Nephron progenitor cell (in vitro differentiated cells): ENCODE measurements at regions not wholly inside any gene's neighbourhood (a gene's known extent, or its start where the extent isn't known, plus 50 kb on each side); places are given as distances from the start of the nearest gene placed in this dataset.

Experiments used
- DNase-seq: peaks from one replicate; pipeline ENCODE4 v3.0.0; 2021
- H3K27ac Mint-ChIP-seq: 2 replicates; pipeline ENCODE4 v1.8.0; 2021; ENCODE audit warnings: mild to moderate bottlenecking, moderate library complexity, mixed read lengths
- H3K27me3 Mint-ChIP-seq: 2 replicates; pipeline ENCODE4 v1.8.0; 2021; ENCODE audit warnings: mild to moderate bottlenecking, low read depth, mixed read lengths; ENCODE audit not compliant: poor library complexity
- H3K36me3 Mint-ChIP-seq: 2 replicates; pipeline ENCODE4 v1.8.0; 2021; ENCODE audit warnings: low read depth, mixed read lengths
- H3K4me1 Mint-ChIP-seq: 2 replicates; pipeline ENCODE4 v1.8.0; 2021; ENCODE audit warnings: mixed read lengths
- H3K4me3 Mint-ChIP-seq: 2 replicates; pipeline ENCODE4 v1.8.0; 2021; ENCODE audit warnings: mild to moderate bottlenecking, moderate library complexity, mixed read lengths
- H3K9me3 Mint-ChIP-seq: 2 replicates; pipeline ENCODE4 v1.8.0; 2021; ENCODE audit warnings: mild to moderate bottlenecking, moderate library complexity, mixed read lengths
- CTCF ChIP-seq: fragments of 200-600 bp; sonication (generic); IDR thresholded peaks from 2 replicates; pipeline ENCODE4 v1.5.0; 2021; ENCODE audit warnings: antibody characterized with exemption

- Mint-ChIP-seq H3K27ac (peak overlapping the region; percentile 60), H3K9me3 (no peaks in the 10 kb centered on the region), H3K27me3 (peaks cover 3% of the 10 kb centered on the region), H3K4me1 (peaks cover 6% of the 10 kb centered on the region), H3K4me3 (no peak overlapping the region), H3K36me3 (no peaks in the 10 kb centered on the region)
- no peak for DNase-seq
- no peak for TF ChIP-seq CTCF
Observed at GRCh38 chr2:184004289-184004947, 593.9 kb upstream of the ZNF804A start.

GRCh38 chr2:184004948-184005672, 593.2 kb upstream of the ZNF804A start:
- Mint-ChIP-seq H3K27ac (no peak overlapping the region), H3K9me3 (no peaks in the 10 kb centered on the region), H3K27me3 (peaks cover 3% of the 10 kb centered on the region), H3K4me1 (peaks cover 6% of the 10 kb centered on the region), H3K4me3 (no peak overlapping the region), H3K36me3 (no peaks in the 10 kb centered on the region)
- DNase-seq, result no peak
- TF ChIP-seq CTCF, result no peak

GRCh38 chr2:184006998-184007397, 591.3 kb upstream of the ZNF804A start:
- Mint-ChIP-seq H3K36me3 (no peaks in the 10 kb centered on the region), H3K27ac (no peak overlapping the region), H3K9me3 (no peaks in the 10 kb centered on the region), H3K27me3 (peaks cover 3% of the 10 kb centered on the region), H3K4me3 (no peak overlapping the region), H3K4me1 (peaks cover 6% of the 10 kb centered on the region)
- no peak for TF ChIP-seq CTCF
- DNase-seq, result no peak

- TF ChIP-seq CTCF, result no peak
- H3K27me3 Mint-ChIP-seq, result no peaks in the 10 kb centered on the region
- no peaks in the 10 kb centered on the region for H3K9me3 Mint-ChIP-seq
- DNase-seq, result no peak
- no peak overlapping the region for H3K4me3 Mint-ChIP-seq
- no peak overlapping the region for H3K27ac Mint-ChIP-seq
- no peaks in the 10 kb centered on the region for H3K36me3 Mint-ChIP-seq
- peaks cover 6% of the 10 kb centered on the region for H3K4me1 Mint-ChIP-seq
Observed at GRCh38 chr2:184026961-184027360, 571.4 kb upstream of the ZNF804A start.

- DNase-seq, result no peak
- Mint-ChIP-seq H3K4me1 (peaks cover 6% of the 10 kb centered on the region), H3K4me3 (no peak overlapping the region), H3K36me3 (no peaks in the 10 kb centered on the region), H3K27me3 (no peaks in the 10 kb centered on the region), H3K9me3 (no peaks in the 10 kb centered on the region), H3K27ac (peak overlapping the region; percentile 45)
- no peak for TF ChIP-seq CTCF
Observed at GRCh38 chr2:184030245-184030644, 568.1 kb upstream of the ZNF804A start.

GRCh38 chr2:184030989-184031388, 567.3 kb upstream of the ZNF804A start:
- no peaks in the 10 kb centered on the region for H3K36me3 Mint-ChIP-seq
- no peak overlapping the region for H3K27ac Mint-ChIP-seq
- no peak for TF ChIP-seq CTCF
- no peak for DNase-seq
- H3K4me1 Mint-ChIP-seq, result peaks cover 6% of the 10 kb centered on the region
- no peaks in the 10 kb centered on the region for H3K9me3 Mint-ChIP-seq
- no peaks in the 10 kb centered on the region for H3K27me3 Mint-ChIP-seq
- H3K4me3 Mint-ChIP-seq, result no peak overlapping the region
